ENCODE measurements at regions not wholly inside any gene's neighbourhood (a gene's known extent, or its start where the extent isn't known, plus 50 kb on each side); places are given as distances from the start of the nearest gene placed in this dataset.

- no peak for DNase-seq (ENCODE audit: low spot score)
- WGBS (ENCODE audit: low lambda C conversion rate, missing lambda C conversion rate): 83% methylated on average over 10 of the region's 10 CpGs
Observed at GRCh38 chr2:3112553-3112952, 265.1 kb downstream of the EIPR1 start.

GRCh38 chr2:3112131-3112530 is 265.5 kb downstream of the EIPR1 start:
- WGBS (ENCODE audit: low lambda C conversion rate, missing lambda C conversion rate): 91% methylated on average over 6 of the region's 6 CpGs

More at GRCh38 chr2:3112553-3112952, 265.1 kb downstream of the EIPR1 start:
- Histone ChIP-seq H2AFZ (no peak overlapping the region), H3K36me3 (replicated peaks; ENCODE audit: insufficient read depth, low read depth) (no peaks in the 10 kb centered on the region), H3K4me3 (no peak overlapping the region), H3K79me2 (no peaks in the 10 kb centered on the region), H4K20me1 (ENCODE audit: insufficient read depth, poor library complexity, severe bottlenecking) (no peaks in the 10 kb centered on the region), H3K27ac (no peak overlapping the region), H3K4me1 (ENCODE audit: insufficient read depth) (no peaks in the 10 kb centered on the region), H3K9me2 (replicated peaks; ENCODE audit: insufficient read depth) (no peaks in the 10 kb centered on the region), H3K4me2 (no peak overlapping the region), H3K9me3 (ENCODE audit: low read depth) (no peaks in the 10 kb centered on the region), H3K27me3 (no peaks in the 10 kb centered on the region)
- no peak for TF ChIP-seq CTCF (IDR thresholded peaks at IDR 0.05; ENCODE audit: poor library complexity)
- TF ChIP-seq EZH2phosphoT487 (IDR thresholded peaks at IDR 0.05; ENCODE audit: low read depth, severe bottlenecking, unreplicated experiment): no peak
- no peak for TF ChIP-seq EZH2 (IDR thresholded peaks at IDR 0.05; ENCODE audit: borderline replicate concordance)

GRCh38 chr2:3110994-3111666 is 266.5 kb downstream of the EIPR1 start:
- no peak overlapping the region for H3K4me2 ChIP-seq
- WGBS (ENCODE audit: low lambda C conversion rate, missing lambda C conversion rate): 94% methylated on average over 7 of the region's 7 CpGs
- H3K4me3 ChIP-seq: no peak overlapping the region
- H4K20me1 ChIP-seq (ENCODE audit: insufficient read depth, poor library complexity, severe bottlenecking): no peaks in the 10 kb centered on the region
- no peak overlapping the region for H2AFZ ChIP-seq
- no peaks in the 10 kb centered on the region for H3K27me3 ChIP-seq
- H3K36me3 ChIP-seq (replicated peaks; ENCODE audit: insufficient read depth, low read depth): no peaks in the 10 kb centered on the region
- H3K4me1 ChIP-seq (ENCODE audit: insufficient read depth): no peaks in the 10 kb centered on the region
- no peaks in the 10 kb centered on the region for H3K9me3 ChIP-seq (ENCODE audit: low read depth)
- TF ChIP-seq EZH2phosphoT487 (IDR thresholded peaks at IDR 0.05; ENCODE audit: low read depth, severe bottlenecking, unreplicated experiment) (no peak), EZH2 (IDR thresholded peaks at IDR 0.05; ENCODE audit: borderline replicate concordance) (no peak)
- H3K9me2 ChIP-seq (replicated peaks; ENCODE audit: insufficient read depth): no peaks in the 10 kb centered on the region
- no peaks in the 10 kb centered on the region for H3K79me2 ChIP-seq
- DNase-seq (ENCODE audit: low spot score): no peak
- H3K27ac ChIP-seq: no peak overlapping the region

More at GRCh38 chr2:3112131-3112530, 265.5 kb downstream of the EIPR1 start:
- H3K4me2 ChIP-seq: no peak overlapping the region
- no peaks in the 10 kb centered on the region for H4K20me1 ChIP-seq (ENCODE audit: insufficient read depth, poor library complexity, severe bottlenecking)
- no peak overlapping the region for H2AFZ ChIP-seq
- no peak overlapping the region for H3K4me3 ChIP-seq
- H3K36me3 ChIP-seq (replicated peaks; ENCODE audit: insufficient read depth, low read depth): no peaks in the 10 kb centered on the region
- no peak for DNase-seq (ENCODE audit: low spot score)
- H3K9me2 ChIP-seq (replicated peaks; ENCODE audit: insufficient read depth): no peaks in the 10 kb centered on the region
- H3K27me3 ChIP-seq: no peaks in the 10 kb centered on the region
- no peaks in the 10 kb centered on the region for H3K4me1 ChIP-seq (ENCODE audit: insufficient read depth)
- no peaks in the 10 kb centered on the region for H3K9me3 ChIP-seq (ENCODE audit: low read depth)
- no peak overlapping the region for H3K27ac ChIP-seq
- no peak for TF ChIP-seq EZH2phosphoT487 (IDR thresholded peaks at IDR 0.05; ENCODE audit: low read depth, severe bottlenecking, unreplicated experiment)
- no peak for TF ChIP-seq EZH2 (IDR thresholded peaks at IDR 0.05; ENCODE audit: borderline replicate concordance)
- no peaks in the 10 kb centered on the region for H3K79me2 ChIP-seq

GRCh38 chr2:3110555-3110954 is 267.1 kb downstream of the EIPR1 start:
- TF ChIP-seq EZH2 (IDR thresholded peaks at IDR 0.05; ENCODE audit: borderline replicate concordance): no peak
- no peak for TF ChIP-seq CTCF (IDR thresholded peaks at IDR 0.05; ENCODE audit: poor library complexity)
- TF ChIP-seq EZH2phosphoT487 (IDR thresholded peaks at IDR 0.05; ENCODE audit: low read depth, severe bottlenecking, unreplicated experiment): no peak
- Histone ChIP-seq H3K27me3 (no peaks in the 10 kb centered on the region), H3K9me3 (ENCODE audit: low read depth) (no peaks in the 10 kb centered on the region), H3K4me2 (no peak overlapping the region), H3K9me2 (replicated peaks; ENCODE audit: insufficient read depth) (no peaks in the 10 kb centered on the region), H3K36me3 (replicated peaks; ENCODE audit: insufficient read depth, low read depth) (no peaks in the 10 kb centered on the region), H4K20me1 (ENCODE audit: insufficient read depth, poor library complexity, severe bottlenecking) (no peaks in the 10 kb centered on the region), H3K79me2 (no peaks in the 10 kb centered on the region), H3K27ac (no peak overlapping the region), H3K4me1 (ENCODE audit: insufficient read depth) (peaks cover under 1% of the 10 kb centered on the region), H2AFZ (no peak overlapping the region), H3K4me3 (no peak overlapping the region)
- no peak for DNase-seq (ENCODE audit: low spot score)
- 100% methylated on average over 3 of the region's 3 CpGs for WGBS (ENCODE audit: low lambda C conversion rate, missing lambda C conversion rate)
